ENCODE measurements at regions not wholly inside any gene's neighbourhood (a gene's known extent, or its start where the extent isn't known, plus 50 kb on each side); places are given as distances from the start of the nearest gene placed in this dataset.

DNA sequence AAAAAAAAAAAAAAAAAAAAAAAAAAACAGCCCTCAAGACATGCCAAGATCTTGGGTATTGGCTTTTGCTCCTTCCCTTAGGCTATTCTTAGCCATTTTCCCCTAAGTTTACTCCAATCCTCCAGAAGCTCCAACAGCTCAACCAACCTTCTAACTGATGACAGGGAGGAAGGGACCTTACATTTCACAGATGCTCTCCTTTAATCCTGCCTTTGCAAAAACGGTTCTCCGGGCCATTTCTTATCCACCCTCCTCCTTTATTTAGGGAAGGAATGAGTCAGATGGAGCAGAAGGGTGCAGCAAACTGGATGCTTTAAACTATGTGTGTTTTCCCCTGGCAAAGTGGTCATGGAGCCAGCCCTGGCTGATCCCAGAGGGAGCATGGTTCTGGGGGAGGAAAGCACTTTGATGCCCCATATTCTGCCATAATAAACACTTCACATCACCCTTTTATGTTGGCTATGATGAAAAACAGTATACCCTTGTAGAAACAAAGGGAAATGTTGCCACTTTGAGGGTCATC, 369.4 kb upstream of the DMAC1 start:
- TF ChIP-seq, protein P1, sequence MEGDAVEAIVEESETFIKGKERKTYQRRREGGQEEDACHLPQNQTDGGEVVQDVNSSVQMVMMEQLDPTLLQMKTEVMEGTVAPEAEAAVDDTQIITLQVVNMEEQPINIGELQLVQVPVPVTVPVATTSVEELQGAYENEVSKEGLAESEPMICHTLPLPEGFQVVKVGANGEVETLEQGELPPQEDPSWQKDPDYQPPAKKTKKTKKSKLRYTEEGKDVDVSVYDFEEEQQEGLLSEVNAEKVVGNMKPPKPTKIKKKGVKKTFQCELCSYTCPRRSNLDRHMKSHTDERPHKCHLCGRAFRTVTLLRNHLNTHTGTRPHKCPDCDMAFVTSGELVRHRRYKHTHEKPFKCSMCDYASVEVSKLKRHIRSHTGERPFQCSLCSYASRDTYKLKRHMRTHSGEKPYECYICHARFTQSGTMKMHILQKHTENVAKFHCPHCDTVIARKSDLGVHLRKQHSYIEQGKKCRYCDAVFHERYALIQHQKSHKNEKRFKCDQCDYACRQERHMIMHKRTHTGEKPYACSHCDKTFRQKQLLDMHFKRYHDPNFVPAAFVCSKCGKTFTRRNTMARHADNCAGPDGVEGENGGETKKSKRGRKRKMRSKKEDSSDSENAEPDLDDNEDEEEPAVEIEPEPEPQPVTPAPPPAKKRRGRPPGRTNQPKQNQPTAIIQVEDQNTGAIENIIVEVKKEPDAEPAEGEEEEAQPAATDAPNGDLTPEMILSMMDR (IDR thresholded peaks at IDR 0.05; ENCODE audit: insufficient read depth, low read length, severe bottlenecking): no peak
- Histone ChIP-seq H3K4me3 (ENCODE audit: low read depth, low read length) (no peak overlapping the region), H3K36me3 (ENCODE audit: control insufficient read depth, insufficient read depth, low read length) (no peaks in the 10 kb centered on the region), H3K27me3 (ENCODE audit: control insufficient read depth, insufficient read depth, low read length) (no peaks in the 10 kb centered on the region)
- no peak for DNase-seq (ENCODE audit: low read depth)
- no peak for FAIRE-seq

DNA sequence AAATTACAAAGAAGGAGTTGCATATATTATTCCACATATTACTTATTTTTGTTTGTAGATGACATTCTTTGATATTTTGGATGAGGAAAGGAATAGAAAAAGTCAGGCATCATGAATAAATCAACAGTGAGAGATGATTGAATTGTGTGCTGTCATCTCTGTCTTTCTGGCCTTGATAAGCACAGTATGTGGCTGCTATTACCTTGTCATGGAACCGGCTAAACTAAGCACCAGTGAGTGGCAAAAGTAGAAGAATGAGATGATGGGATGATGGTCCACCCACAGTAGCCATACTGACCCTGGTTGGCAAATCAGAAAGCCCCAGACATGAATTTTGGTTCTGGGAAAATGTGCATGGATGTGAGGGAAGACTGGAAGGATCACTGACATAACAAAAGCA, 361.2 kb upstream of the DMAC1 start:
- Histone ChIP-seq H3K27me3 (ENCODE audit: control insufficient read depth, insufficient read depth, low read length) (no peaks in the 10 kb centered on the region), H3K4me3 (ENCODE audit: low read depth, low read length) (no peak overlapping the region), H3K36me3 (ENCODE audit: control insufficient read depth, insufficient read depth, low read length) (no peaks in the 10 kb centered on the region)
- TF ChIP-seq, protein P1 (IDR thresholded peaks at IDR 0.05; ENCODE audit: insufficient read depth, low read length, severe bottlenecking): no peak
- FAIRE-seq (no peak), DNase-seq (ENCODE audit: low read depth) (no peak)

DNA sequence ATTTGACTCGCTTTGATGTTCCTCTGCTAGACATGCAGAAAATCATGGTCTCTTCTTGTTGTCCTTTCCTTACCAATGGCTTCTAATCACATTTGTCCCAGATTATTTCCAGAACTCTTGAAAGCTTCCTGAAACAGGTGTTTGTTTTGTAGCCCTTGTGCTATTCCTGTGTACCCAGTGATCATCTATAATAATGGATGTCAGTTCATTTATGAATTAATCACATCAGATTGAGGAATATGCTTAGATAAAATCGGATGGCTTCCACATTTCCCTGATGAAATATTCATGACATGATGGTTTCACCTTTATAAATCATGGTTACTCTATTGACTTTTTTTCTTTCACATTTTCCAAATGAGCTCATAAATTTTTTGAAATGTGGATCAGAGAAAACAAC, 359.0 kb upstream of the DMAC1 start:
- FAIRE-seq: no peak
- Histone ChIP-seq H3K4me3 (ENCODE audit: low read depth, low read length) (no peak overlapping the region), H3K27me3 (ENCODE audit: control insufficient read depth, insufficient read depth, low read length) (no peaks in the 10 kb centered on the region), H3K36me3 (ENCODE audit: control insufficient read depth, insufficient read depth, low read length) (no peaks in the 10 kb centered on the region)
- TF ChIP-seq, protein P1 (IDR thresholded peaks at IDR 0.05; ENCODE audit: insufficient read depth, low read length, severe bottlenecking): no peak
- no peak for DNase-seq (ENCODE audit: low read depth)

DNA sequence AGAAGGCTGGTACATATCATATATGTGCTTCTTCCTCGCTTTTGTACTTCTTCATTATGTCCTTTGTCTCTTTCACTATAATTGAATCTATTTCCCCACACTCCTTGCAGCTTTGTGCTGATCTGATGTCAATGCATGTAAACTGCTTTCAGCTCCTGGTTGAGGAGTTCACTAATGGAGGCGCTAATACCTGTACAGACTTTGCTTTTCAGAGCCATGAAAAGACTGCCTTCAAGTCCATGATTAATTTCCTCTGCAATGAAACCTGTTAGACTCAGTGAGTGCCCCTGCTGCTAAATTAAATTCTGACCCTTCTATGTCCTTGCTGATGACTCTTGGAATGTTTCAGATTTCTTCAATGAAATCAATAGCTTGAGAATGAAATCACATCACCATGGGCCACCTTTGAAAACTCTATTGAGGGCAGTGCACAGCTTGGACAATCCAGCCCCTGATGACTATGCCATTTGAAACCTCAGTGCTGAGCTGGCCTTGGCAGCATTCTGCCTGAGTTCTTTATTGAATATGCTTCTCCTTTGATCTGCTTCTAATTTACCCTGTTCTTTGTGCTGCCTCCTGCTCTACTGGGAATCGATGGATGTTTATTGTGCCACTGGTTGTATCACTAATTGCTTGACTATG, 358.2 kb upstream of the DMAC1 start:
- TF ChIP-seq, protein P1 (IDR thresholded peaks at IDR 0.05; ENCODE audit: insufficient read depth, low read length, severe bottlenecking): no peak
- no peaks in the 10 kb centered on the region for H3K27me3 ChIP-seq (ENCODE audit: control insufficient read depth, insufficient read depth, low read length)
- H3K4me3 ChIP-seq (ENCODE audit: low read depth, low read length): no peak overlapping the region
- FAIRE-seq (no peak), DNase-seq (ENCODE audit: low read depth) (no peak)
- H3K36me3 ChIP-seq (ENCODE audit: control insufficient read depth, insufficient read depth, low read length): no peaks in the 10 kb centered on the region

DNA sequence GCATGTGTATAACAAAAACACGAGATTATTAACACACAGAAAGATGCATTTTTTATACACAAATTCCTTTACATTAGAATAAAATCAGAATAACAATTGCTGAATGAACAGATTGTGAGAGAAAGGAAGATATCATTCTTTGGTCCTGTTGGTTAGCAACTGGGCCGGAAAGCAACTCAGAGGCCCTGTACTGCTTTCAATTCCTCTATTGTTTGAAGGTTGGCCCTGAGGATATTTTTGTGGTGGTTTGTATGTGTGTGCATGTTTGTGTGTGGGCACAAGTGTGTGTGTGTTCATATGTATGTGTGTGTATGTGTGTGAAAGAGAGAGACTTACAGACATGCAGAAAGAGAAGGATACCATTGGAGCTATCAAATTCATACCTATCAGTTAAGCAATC, 356.8 kb upstream of the DMAC1 start:
- no peaks in the 10 kb centered on the region for H3K36me3 ChIP-seq (ENCODE audit: control insufficient read depth, insufficient read depth, low read length)
- no peaks in the 10 kb centered on the region for H3K27me3 ChIP-seq (ENCODE audit: control insufficient read depth, insufficient read depth, low read length)
- DNase-seq (ENCODE audit: low read depth) (no peak), FAIRE-seq (no peak)
- TF ChIP-seq, protein P1 (IDR thresholded peaks at IDR 0.05; ENCODE audit: insufficient read depth, low read length, severe bottlenecking): no peak
- H3K4me3 ChIP-seq (ENCODE audit: low read depth, low read length): no peak overlapping the region

DNA sequence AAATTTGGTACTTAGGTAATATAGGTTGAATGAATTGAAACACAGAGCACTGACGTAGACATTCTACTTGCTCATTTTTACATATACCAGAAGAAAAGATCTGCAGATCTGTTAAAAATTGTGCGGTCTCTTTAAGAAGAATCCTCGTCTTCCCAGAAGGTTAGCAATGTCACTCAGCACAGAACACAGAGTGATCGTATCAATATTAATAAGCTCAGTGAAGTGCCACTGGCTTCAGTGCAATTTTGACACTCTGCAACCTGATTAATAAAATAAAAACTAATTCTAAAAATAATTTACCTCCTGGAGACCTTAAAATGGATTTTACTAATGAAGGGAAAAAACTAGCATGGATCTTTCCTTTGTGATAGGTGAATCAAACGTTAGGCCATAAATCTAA, 356.1 kb upstream of the DMAC1 start:
- Histone ChIP-seq H3K27me3 (ENCODE audit: control insufficient read depth, insufficient read depth, low read length) (no peaks in the 10 kb centered on the region), H3K4me3 (ENCODE audit: low read depth, low read length) (no peak overlapping the region), H3K36me3 (ENCODE audit: control insufficient read depth, insufficient read depth, low read length) (no peaks in the 10 kb centered on the region)
- TF ChIP-seq, protein P1 (IDR thresholded peaks at IDR 0.05; ENCODE audit: insufficient read depth, low read length, severe bottlenecking): no peak
- DNase-seq (ENCODE audit: low read depth) (no peak), FAIRE-seq (no peak)

All from bronchial epithelial cell (primary cell).